Spleen (tissue), 7 donors: ENCODE measurements at regions not wholly inside any gene's neighbourhood (a gene's known extent, or its start where the extent isn't known, plus 50 kb on each side); places are given as distances from the start of the nearest gene placed in this dataset.

Experiments
- POLR2AphosphoS5 ChIP-seq, 3 donors: sonication (generic); formaldehyde crosslinking; IDR thresholded peaks; one replicate each; pipeline ENCODE4 v1.5.1; 2017; ENCODE audit warnings: antibody characterized with exemption in 3 of 3
- TF ChIP-seq, protein P1 (sequence below), 11 experiments: fragments of 200-600 bp in 7 of 11; fragments of 450-650 bp in 4 of 11; sonication (generic) in 4 of 11; IDR thresholded peaks in 8 of 11; conservative IDR thresholded peaks in 3 of 11; 1 replicate in 7 of 11; 2 replicates in 4 of 11; pipeline versions ENCODE4 v1.4.0 to v1.8.0; 2016 to 2021; ENCODE audit warnings: antibody characterized with exemption in 11 of 11, inconsistent platforms in 4 of 11, mild to moderate bottlenecking in 1 of 11
- donor health status: DM: no; HTN: no; CAD: no; lungs with moderate emphysema.
- donor health status: DM: no; HTN: no; CAD: no.
- donor health status: DM: no; HTN: no; CAD: no.

DNA sequence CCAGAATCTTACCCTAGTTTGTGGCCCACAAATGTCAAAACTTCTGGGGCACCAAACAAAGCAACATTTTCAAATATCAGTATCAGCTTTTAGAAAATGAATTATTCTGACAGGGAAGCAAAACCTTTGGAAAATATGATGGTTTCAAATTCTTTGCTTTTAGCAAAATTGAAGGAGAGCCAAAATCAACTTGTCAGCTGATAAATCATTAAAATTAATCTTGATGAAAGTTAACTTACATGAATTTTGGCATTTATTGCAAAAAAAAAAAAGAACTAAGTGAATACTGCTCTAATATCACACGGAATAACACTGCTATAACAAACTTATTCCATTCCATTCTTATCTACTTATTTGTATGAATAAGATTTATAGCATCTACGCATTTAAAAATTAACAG lies 158.1 kb upstream of the TARS1 start:
- TF ChIP-seq, protein P1, sequence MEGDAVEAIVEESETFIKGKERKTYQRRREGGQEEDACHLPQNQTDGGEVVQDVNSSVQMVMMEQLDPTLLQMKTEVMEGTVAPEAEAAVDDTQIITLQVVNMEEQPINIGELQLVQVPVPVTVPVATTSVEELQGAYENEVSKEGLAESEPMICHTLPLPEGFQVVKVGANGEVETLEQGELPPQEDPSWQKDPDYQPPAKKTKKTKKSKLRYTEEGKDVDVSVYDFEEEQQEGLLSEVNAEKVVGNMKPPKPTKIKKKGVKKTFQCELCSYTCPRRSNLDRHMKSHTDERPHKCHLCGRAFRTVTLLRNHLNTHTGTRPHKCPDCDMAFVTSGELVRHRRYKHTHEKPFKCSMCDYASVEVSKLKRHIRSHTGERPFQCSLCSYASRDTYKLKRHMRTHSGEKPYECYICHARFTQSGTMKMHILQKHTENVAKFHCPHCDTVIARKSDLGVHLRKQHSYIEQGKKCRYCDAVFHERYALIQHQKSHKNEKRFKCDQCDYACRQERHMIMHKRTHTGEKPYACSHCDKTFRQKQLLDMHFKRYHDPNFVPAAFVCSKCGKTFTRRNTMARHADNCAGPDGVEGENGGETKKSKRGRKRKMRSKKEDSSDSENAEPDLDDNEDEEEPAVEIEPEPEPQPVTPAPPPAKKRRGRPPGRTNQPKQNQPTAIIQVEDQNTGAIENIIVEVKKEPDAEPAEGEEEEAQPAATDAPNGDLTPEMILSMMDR (IDR thresholded peaks at IDR 0.05 in 8 of 11, conservative IDR thresholded peaks at IDR 0.05 in 3 of 11): no peak
- TF ChIP-seq POLR2AphosphoS5 (IDR thresholded peaks at IDR 0.05): no peak
